Cardiac muscle cell (in vitro differentiated cells and primary cell): ENCODE measurements at regions not wholly inside any gene's neighbourhood (a gene's known extent, or its start where the extent isn't known, plus 50 kb on each side); places are given as distances from the start of the nearest gene placed in this dataset.

ENCODE experiments used
- DNase-seq, 2 donors: peaks; one replicate each; pipeline versions ENCODE4 v3.0.0 to v3.0.0-alpha.2; 2010 to 2017; ENCODE audit warnings: low read depth in 1 of 2, low spot score in 1 of 2
- H3K27ac ChIP-seq: fragments of 200-600 bp; sonication (generic); 2 replicates; pipeline ENCODE4 v1.5.1; 2016
- H3K27me3 ChIP-seq: fragments of 200-600 bp; sonication (generic); 2 replicates; pipeline ENCODE4 v1.6.0; 2016; ENCODE audit warnings: control low read depth
- H3K36me3 ChIP-seq: fragments of 200-600 bp; sonication (generic); 2 replicates; pipeline ENCODE4 v1.5.1; 2016; ENCODE audit warnings: control low read depth
- H3K4me1 ChIP-seq: fragments of 200-600 bp; sonication (generic); 2 replicates; pipeline ENCODE4 v1.8.1; 2017; ENCODE audit warnings: low read depth, mild to moderate bottlenecking, mixed run types
- H3K4me3 ChIP-seq: fragments of 200-600 bp; sonication (generic); 2 replicates; pipeline ENCODE4 v1.5.1; 2016; ENCODE audit warnings: mild to moderate bottlenecking
- H3K9me3 ChIP-seq: fragments of 200-600 bp; sonication (generic); 2 replicates; pipeline ENCODE4 v1.5.1; 2017; ENCODE audit warnings: low read depth, mild to moderate bottlenecking, control low read depth
- CTCF ChIP-seq: IDR thresholded peaks from 2 replicates; pipeline ENCODE4 v1.5.1; 2012; ENCODE audit warnings: low read depth, mild to moderate bottlenecking, low read length

GRCh38 chr10:43793704-43794103, 145.0 kb upstream of the ZNF32 start:
- no peaks in the 10 kb centered on the region for H3K36me3 ChIP-seq
- DNase-seq = peak in 1 of 2 donors; percentile 94
- no peak for TF ChIP-seq CTCF
- no peak overlapping the region for H3K27ac ChIP-seq
- no peaks in the 10 kb centered on the region for H3K4me1 ChIP-seq
- no peaks in the 10 kb centered on the region for H3K27me3 ChIP-seq
- H3K9me3 ChIP-seq = no peaks in the 10 kb centered on the region
- no peak overlapping the region for H3K4me3 ChIP-seq

GRCh38 chr10:43790147-43790546, 141.5 kb upstream of the ZNF32 start:
- H3K27me3 ChIP-seq = no peaks in the 10 kb centered on the region
- H3K4me1 ChIP-seq = no peaks in the 10 kb centered on the region
- no peak overlapping the region for H3K27ac ChIP-seq
- H3K36me3 ChIP-seq = no peaks in the 10 kb centered on the region
- H3K4me3 ChIP-seq = no peak overlapping the region
- no peaks in the 10 kb centered on the region for H3K9me3 ChIP-seq
- no peak for TF ChIP-seq CTCF
- DNase-seq = no peak

- Histone ChIP-seq H3K4me3 (no peak overlapping the region), H3K27me3 (no peaks in the 10 kb centered on the region), H3K27ac (no peak overlapping the region), H3K9me3 (no peaks in the 10 kb centered on the region), H3K4me1 (no peaks in the 10 kb centered on the region), H3K36me3 (no peaks in the 10 kb centered on the region)
- DNase-seq = peak in 1 of 2 donors; percentile 51
- peak; percentile 29 for TF ChIP-seq CTCF
Observed at GRCh38 chr10:43785252-43785651, 136.6 kb upstream of the ZNF32 start.

GRCh38 chr10:43782814-43783213, 134.1 kb upstream of the ZNF32 start:
- no peaks in the 10 kb centered on the region for H3K36me3 ChIP-seq
- H3K4me1 ChIP-seq = no peaks in the 10 kb centered on the region
- DNase-seq = no peak
- H3K27ac ChIP-seq = no peak overlapping the region
- H3K9me3 ChIP-seq = no peaks in the 10 kb centered on the region
- no peak for TF ChIP-seq CTCF
- no peak overlapping the region for H3K4me3 ChIP-seq
- no peaks in the 10 kb centered on the region for H3K27me3 ChIP-seq

- Histone ChIP-seq H3K4me1 (no peaks in the 10 kb centered on the region), H3K4me3 (no peak overlapping the region)
- TF ChIP-seq CTCF = no peak
Observed at GRCh38 chr10:43781480-43782361, 133.0 kb upstream of the ZNF32 start.

More at GRCh38 chr10:43781480-43782361, 133.0 kb upstream of the ZNF32 start:
- Histone ChIP-seq H3K9me3 (no peaks in the 10 kb centered on the region), H3K27me3 (no peaks in the 10 kb centered on the region), H3K27ac (no peak overlapping the region), H3K36me3 (no peaks in the 10 kb centered on the region)
- DNase-seq = peak in 1 of 2 donors; percentile 33
